ENCODE measurements at regions not wholly inside any gene's neighbourhood (a gene's known extent, or its start where the extent isn't known, plus 50 kb on each side); places are given as distances from the start of the nearest gene placed in this dataset.
"Not testable (repeated sequence)": the region's sequence is repeated elsewhere in the genome, so short reads cannot be mapped to it uniquely, and the experiment has no call there.

DNA sequence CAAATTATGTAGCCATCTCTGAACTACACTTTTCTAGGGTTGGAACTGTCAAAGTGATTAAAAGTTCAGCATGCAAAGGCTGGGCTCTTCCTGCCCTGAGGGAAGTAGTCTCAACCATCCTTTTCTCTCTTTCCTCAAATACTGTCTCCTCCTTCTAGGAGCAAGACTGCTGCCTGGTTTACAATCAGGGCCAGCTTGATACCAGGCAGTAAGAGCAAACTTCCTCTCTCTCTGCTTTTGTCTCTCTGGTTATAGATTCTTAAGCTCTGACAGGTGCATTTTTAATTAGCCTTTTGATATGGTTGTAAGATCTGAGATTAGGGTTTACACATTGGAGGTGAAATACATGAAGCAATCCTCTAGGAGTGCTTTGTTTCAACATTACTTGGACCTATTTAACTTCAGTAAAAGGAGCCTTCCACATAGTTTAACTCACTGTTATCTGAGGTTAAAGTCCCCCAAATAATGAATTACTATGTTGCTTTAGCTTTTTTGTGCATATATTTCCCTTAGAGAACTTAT is 436.1 kb downstream of the SPATA31D1 start:
- no peak for FAIRE-seq
- TF ChIP-seq, protein P1, sequence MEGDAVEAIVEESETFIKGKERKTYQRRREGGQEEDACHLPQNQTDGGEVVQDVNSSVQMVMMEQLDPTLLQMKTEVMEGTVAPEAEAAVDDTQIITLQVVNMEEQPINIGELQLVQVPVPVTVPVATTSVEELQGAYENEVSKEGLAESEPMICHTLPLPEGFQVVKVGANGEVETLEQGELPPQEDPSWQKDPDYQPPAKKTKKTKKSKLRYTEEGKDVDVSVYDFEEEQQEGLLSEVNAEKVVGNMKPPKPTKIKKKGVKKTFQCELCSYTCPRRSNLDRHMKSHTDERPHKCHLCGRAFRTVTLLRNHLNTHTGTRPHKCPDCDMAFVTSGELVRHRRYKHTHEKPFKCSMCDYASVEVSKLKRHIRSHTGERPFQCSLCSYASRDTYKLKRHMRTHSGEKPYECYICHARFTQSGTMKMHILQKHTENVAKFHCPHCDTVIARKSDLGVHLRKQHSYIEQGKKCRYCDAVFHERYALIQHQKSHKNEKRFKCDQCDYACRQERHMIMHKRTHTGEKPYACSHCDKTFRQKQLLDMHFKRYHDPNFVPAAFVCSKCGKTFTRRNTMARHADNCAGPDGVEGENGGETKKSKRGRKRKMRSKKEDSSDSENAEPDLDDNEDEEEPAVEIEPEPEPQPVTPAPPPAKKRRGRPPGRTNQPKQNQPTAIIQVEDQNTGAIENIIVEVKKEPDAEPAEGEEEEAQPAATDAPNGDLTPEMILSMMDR (IDR thresholded peaks at IDR 0.05; ENCODE audit: insufficient read depth, missing control alignments) = no peak
- no peak for DNase-seq (ENCODE audit: insufficient read length, low spot score)

GRCh38 chr9:82431121-82431520 is 442.5 kb downstream of the SPATA31D1 start:
- no peak for FAIRE-seq
- TF ChIP-seq, protein P1 (IDR thresholded peaks at IDR 0.05; ENCODE audit: insufficient read depth, missing control alignments) = no peak

DNA sequence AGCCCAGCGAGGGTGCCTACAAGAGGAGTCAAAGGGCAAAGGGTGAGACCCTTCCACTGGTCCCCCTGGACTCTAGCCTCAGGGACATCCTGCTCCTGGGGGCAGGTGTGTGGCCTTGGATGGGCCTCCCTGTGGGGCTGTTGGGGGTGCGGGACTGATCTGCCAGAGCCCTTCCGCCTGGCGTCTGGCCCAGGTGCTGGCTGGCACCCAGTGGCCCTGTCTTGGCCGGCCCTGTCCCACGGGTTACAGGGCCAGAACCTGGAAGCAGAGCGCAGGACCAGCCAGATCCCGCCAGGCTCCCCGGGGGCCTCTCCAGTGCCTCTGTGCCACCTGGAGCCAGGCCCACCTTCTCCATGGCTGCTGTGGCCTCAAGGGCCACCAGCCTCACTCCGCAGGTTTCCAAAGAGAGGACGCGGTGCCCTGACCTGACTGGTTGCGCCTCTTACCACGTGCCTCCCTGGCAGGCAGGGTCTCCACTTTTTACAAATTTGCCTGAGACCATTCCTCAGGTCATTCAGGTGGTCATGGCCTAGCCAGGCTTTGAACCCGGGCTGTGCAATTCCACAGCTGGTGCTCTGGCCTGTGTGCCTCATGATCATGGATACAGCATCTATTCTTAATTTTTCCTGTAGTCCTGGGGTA is 444.8 kb downstream of the SPATA31D1 start:
- not testable (repeated sequence) for DNase-seq (ENCODE audit: insufficient read length, low spot score); FAIRE-seq

More at GRCh38 chr9:82431121-82431520, 442.5 kb downstream of the SPATA31D1 start:
- no peak for DNase-seq (ENCODE audit: insufficient read length, low spot score)

DNA sequence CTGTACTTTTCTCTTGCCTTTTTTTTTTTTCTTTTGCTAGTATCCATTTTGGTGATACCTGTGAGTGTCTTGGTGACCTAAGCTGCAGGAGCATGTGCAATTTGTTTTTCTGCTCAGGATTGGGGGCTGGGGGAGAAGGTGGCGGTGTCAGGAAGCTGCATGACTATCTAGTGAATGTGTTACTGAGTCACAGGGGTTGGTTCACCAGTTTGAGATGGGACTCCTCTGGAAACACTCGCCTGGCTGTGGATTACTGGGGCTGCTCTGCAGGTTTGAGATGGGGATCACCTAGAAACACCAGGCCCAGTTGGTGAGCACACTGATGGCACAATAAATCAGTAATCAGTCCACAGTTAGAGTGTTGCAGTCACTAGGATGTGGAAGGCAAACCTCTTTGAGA is 447.9 kb downstream of the SPATA31D1 start:
- DNase-seq (ENCODE audit: insufficient read length, low spot score) (no peak), FAIRE-seq (no peak)
- TF ChIP-seq, protein P1 (IDR thresholded peaks at IDR 0.05; ENCODE audit: insufficient read depth, missing control alignments) = no peak

DNA sequence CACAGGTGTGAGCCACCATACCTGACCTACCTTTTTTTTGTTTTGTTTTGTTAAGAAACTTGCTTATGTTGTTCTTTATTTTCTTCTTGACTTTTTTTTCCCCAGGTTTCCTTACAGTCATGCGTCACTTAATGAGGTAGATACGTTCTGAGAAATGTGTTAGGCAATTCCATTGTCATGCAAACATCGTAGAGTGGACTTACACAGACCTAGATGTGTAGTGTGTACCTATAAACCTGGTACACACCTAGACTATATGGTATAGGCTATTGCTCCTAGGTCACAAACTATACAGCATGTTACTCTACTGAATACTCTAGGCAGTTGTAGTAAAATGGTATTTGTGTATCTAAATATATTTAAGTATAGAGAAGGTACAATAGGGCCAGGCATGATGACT is 448.6 kb downstream of the SPATA31D1 start:
- not testable (repeated sequence) for FAIRE-seq; DNase-seq (ENCODE audit: insufficient read length, low spot score)

GRCh38 chr9:82438581-82438980 is 450.0 kb downstream of the SPATA31D1 start:
- DNase-seq (ENCODE audit: insufficient read length, low spot score) (no peak), FAIRE-seq (no peak)
- TF ChIP-seq, protein P1 (IDR thresholded peaks at IDR 0.05; ENCODE audit: insufficient read depth, missing control alignments) = no peak

- DNase-seq (ENCODE audit: insufficient read length, low spot score) (no peak), FAIRE-seq (no peak)
- TF ChIP-seq, protein P1 (IDR thresholded peaks at IDR 0.05; ENCODE audit: insufficient read depth, missing control alignments) = no peak
Observed at GRCh38 chr9:82443312-82443711, 454.7 kb downstream of the SPATA31D1 start.

DNA sequence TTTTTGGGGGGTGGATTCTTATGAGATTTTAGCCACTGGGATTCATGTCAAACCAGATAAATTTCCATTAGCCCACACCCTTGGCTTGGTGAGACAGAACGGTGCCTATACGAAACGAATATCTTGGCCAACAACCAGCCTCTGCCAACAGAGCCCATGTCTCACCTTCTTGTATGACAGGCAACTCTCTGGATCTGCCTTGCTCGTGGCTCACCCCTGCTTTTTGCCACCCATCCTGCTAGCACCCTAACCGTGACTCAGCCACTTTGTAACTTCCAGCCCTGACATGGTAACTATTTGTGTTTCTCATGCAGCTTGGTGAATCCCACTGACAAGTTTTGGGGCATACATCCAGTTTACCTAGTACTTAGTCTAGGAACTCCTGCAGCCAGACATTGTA is 457.0 kb downstream of the SPATA31D1 start:
- no peak for FAIRE-seq
- no peak for DNase-seq (ENCODE audit: insufficient read length, low spot score)
- TF ChIP-seq, protein P1 (IDR thresholded peaks at IDR 0.05; ENCODE audit: insufficient read depth, missing control alignments) = no peak

Measured in D721Med (cell line).